Esophagus squamous epithelium (tissue), 4 donors: ENCODE measurements at regions not wholly inside any gene's neighbourhood (a gene's known extent, or its start where the extent isn't known, plus 50 kb on each side); places are given as distances from the start of the nearest gene placed in this dataset.

Experiments
- CTCF ChIP-seq, 6 experiments: fragments of 450-650 bp in 4 of 6; fragments of 200-600 bp in 2 of 6; sonication (generic) in 2 of 6; IDR thresholded peaks; one replicate each; pipeline ENCODE4 v1.5.1; 2016 to 2019; ENCODE audit warnings: antibody characterized with exemption in 6 of 6, mild to moderate bottlenecking in 4 of 6, moderate library complexity in 4 of 6
- POLR2A ChIP-seq, 4 donors: fragments of 450-650 bp; IDR thresholded peaks; one replicate each; pipeline ENCODE4 v1.6.1; 2017; ENCODE audit warnings: antibody characterized with exemption in 4 of 4, mild to moderate bottlenecking in 4 of 4, moderate library complexity in 3 of 4

GRCh38 chr4:159867673-159868072, 764.8 kb downstream of the RAPGEF2 start:
- TF ChIP-seq CTCF (IDR thresholded peaks at IDR 0.05) (no peak), POLR2A (IDR thresholded peaks at IDR 0.05) (no peak)
